NCI-H82 (cell line): ENCODE measurements at regions not wholly inside any gene's neighbourhood (a gene's known extent, or its start where the extent isn't known, plus 50 kb on each side); places are given as distances from the start of the nearest gene placed in this dataset.
"Not testable (repeated sequence)": the region's sequence is repeated elsewhere in the genome, so short reads cannot be mapped to it uniquely, and the experiment has no call there.

Experiments
- DNase-seq: peaks from one replicate; lab custom pipeline; 2025; lab: John Stamatoyannopoulos, UW

DNA sequence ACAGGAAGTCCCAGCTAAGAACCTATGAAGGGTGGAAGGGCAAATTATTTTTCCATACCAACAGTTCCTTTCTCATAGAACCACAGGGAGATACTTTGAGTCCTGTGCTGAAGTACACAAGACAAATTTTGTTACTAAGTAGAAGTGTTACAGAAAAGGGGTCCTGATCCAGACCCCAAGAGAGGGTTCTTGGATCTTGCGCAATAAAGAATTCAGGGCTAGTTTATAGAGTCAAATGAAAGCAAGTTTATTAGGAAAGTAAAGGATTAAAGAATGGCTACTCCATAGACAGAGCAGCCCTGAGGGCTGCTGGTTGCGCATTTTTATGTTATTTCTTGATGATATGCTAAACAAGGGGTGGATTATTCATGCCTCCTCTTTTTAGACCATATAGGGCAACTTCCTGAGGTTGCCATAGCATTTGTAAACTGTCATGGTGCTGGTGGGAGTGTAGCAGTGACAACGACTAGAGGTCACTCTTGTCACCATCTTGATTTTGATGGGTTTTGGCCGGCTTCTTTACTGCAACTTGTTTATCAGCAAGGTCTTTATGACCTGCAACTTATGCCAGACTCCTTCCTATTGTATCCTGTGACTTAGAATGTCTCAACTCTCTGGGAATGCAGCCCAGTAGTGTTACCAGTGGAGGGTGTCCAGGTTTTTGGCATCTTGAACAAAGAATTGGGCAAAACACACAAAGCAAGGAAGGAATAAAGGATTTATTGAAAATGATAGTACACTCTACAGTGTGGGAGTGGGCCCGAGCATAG is 409.4 kb downstream of the SH2D4B start:
- DNase-seq, result no peak

DNA sequence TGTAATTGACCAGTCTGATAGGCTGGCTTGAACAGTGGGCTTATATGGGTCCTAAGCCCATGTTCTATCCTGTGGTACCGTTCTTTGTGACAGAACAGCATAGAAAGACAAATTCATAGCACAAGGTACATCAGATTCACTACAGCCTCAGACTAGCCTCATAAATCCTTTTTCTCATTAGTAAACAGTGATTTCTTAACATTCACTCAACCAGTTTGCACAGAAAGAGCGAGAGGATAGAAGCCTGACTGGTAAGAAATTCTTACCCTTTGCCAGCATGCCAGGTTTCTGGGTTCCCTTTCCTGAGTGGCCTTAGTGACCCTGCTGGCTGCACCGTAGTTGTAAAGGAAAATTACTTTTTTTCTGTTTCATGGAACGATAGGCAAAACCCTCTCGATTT is 412.1 kb downstream of the SH2D4B start:
- DNase-seq, result no peak

GRCh38 chr10:80952436-80952835 is 414.7 kb downstream of the SH2D4B start:
- no peak for DNase-seq

GRCh38 chr10:80957161-80957560 is 419.5 kb downstream of the SH2D4B start:
- no peak for DNase-seq

DNA sequence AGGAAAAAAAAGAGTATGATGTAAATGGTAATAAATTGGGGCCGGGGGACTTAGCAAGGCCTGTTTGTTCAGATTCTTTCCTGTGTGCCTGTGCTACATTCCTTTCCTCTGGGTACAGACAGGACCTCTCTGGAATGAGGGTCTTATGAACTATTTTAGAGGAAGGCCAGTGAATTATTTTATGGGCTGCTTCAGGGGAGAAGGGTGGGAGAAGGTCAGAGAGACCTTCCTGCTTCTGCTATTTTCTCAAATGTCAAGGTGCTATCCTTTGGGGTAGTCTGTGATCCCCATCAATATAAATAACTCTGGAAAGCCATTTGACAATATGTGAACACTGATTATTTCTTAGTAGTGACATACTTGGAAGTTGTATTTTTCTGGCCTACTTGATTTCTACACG is 426.5 kb downstream of the SH2D4B start:
- no peak for DNase-seq

GRCh38 chr10:80964955-80965614 is 427.4 kb downstream of the SH2D4B start:
- peak; percentile 65 for DNase-seq

GRCh38 chr10:80966326-80966986 is 428.8 kb downstream of the SH2D4B start:
- no peak for DNase-seq

- DNase-seq, result not testable (repeated sequence)
Observed at GRCh38 chr10:80967357-80967756, 429.7 kb downstream of the SH2D4B start.

DNA sequence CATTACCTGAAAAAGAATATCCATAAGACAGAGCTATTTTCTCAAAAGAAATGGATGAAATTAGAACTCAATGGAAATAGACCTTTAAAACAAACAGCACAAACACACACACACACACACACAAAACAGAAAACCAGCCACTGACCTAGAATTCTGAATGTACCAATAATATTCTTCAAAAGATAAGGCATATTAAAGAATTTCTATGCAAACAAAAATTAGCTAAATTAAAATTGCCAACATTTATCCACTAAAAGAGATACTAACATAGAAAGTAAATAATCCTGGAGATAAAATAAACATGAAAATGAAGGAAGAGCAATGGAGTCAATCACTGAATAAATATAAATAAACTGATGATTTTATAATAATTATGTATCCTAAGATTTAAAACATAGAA is 431.2 kb downstream of the SH2D4B start:
- no peak for DNase-seq

- DNase-seq, result no peak
Observed at GRCh38 chr10:80971461-80971860, 433.8 kb downstream of the SH2D4B start.

DNA sequence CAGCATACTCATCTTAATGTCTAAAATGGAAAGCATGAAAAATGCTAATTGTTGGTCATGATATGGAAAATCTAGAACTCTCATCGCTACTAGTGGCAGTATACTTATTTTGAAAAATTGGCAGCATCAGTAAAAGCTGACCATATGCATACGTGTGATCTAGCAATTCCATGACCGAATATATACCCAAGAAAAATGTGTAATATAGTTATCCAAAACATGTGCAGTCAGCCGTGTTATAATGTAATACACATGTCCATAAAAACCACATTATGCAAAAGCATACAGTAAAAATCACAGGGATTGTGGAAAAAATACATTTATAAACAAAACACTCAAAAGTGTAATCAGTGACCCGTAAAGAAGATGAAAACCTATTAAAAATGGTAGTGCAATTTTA is 439.0 kb downstream of the SH2D4B start:
- DNase-seq, result no peak

DNA sequence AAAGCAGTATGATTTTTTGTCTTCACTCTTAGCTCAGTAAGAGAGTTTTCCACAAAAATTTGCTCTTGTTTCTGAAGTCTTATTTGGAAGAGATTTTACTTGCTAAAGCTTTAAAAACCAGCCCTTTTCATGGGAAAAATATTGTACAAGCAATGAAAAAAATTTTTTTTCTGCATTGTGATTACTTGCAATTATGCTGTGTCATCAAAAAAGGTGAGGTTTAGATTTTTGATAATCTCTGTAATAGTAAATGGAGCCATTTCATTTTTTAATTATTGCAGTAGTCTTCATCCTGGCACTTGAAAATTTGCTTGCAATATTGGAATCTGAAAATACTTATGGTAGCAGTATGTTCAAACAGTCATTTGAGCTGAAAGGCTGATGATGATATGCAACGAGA is 447.4 kb downstream of the SH2D4B start:
- no peak for DNase-seq

GRCh38 chr10:80986596-80986995 is 448.9 kb downstream of the SH2D4B start:
- no peak for DNase-seq

DNA sequence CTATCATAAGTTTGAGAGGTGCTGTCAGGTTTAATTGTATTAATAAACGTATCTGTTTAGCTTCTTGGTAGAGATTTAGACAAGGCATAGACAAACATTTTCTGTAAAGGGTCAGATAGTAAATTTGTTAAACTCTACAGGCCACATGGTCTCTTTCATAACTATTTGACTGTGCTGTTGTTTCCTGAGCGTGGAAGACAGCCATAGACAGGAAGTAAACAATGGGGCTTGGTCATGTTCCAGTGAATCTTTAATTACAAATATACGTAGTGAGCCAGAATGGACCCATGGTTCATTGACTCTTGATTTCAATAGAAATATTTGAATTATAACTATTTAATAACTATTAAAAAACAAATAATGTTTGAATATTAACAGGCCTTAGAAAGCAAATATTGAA is 451.1 kb downstream of the SH2D4B start:
- no peak for DNase-seq

- peak; percentile 20 for DNase-seq
Observed at GRCh38 chr10:80996615-80997193, 459.0 kb downstream of the SH2D4B start.

GRCh38 chr10:81000781-81001180 is 463.1 kb downstream of the SH2D4B start:
- DNase-seq, result no peak

DNA sequence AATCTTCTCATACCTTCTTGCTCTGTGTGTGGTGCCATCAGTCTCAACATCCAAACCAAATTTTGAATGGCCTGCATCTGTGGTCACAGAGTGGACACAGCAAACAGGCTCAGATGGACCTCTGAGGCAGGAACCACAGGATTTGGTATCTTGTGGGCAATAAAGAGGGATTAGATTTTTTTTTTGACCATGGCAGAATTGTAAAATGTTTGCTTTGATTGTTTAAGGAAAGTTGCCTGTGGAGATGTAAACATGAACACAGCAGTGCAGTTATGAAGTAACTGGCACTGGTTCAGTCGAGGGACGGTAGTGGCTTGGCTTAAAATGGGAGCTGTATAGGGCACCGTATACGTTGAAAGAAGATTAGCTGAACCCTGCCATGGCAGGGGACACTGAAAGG is 464.7 kb downstream of the SH2D4B start:
- no peak for DNase-seq

GRCh38 chr10:81007872-81008271 is 470.2 kb downstream of the SH2D4B start:
- no peak for DNase-seq

DNA sequence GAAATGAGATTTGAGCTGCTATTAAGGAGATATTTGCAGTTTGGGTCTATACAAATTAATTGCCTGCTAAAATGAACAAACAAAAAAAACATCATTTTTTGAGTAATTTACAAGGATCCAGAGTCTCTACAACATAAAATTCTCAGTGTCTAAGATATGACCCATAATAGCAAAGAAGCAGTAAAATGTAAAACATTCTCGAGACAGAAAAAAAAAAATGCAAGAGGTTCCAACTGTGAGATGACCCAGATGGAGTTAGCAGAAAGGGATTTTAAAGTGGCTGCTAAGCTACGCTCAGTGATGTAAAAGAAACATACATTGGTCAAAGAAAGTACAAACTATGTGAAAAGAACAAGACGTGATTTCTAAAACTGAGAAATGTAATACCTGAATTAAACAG is 471.0 kb downstream of the SH2D4B start:
- no peak for DNase-seq

GRCh38 chr10:81009296-81009695 is 471.6 kb downstream of the SH2D4B start:
- DNase-seq, result no peak

DNA sequence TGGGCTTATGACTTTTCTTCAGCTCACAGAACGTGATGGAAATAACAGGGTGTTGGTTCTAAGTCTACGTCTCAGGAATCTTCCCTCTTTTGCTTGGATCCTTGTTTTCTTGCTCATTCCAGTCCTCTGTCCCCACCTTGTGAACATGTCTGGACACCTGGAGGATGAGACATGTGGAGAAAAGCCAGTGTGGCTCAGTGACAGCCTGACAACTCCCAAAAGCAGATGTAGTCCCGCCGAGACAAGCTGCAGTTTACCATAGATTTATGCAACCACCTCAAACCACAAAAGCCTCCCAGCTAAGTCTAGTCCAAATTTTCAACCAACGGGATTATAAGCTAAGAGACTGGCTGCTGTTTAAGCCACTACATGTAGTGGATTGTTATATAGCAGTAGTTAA is 476.1 kb downstream of the SH2D4B start:
- peak; percentile 92 for DNase-seq

GRCh38 chr10:81019029-81019890 is 481.6 kb downstream of the SH2D4B start:
- DNase-seq, result peak; percentile 81
